ENCODE measurements at regions not wholly inside any gene's neighbourhood (a gene's known extent, or its start where the extent isn't known, plus 50 kb on each side); places are given as distances from the start of the nearest gene placed in this dataset.

- Histone ChIP-seq H3K4me3 (no peak overlapping the region), H4K20me1 (replicated peaks; ENCODE audit: control insufficient read depth, insufficient read depth, low read length) (no peaks in the 10 kb centered on the region), H3K9me3 (replicated peaks; ENCODE audit: control insufficient read depth, insufficient read depth, low read depth, low read length) (no peaks in the 10 kb centered on the region), H3K27me3 (ENCODE audit: control insufficient read depth in 2 of 2, insufficient read depth in 2 of 2, low read length in 2 of 2) (peaks cover 3 to 28% of the 10 kb centered on the region in 2 experiments; a peak in 3 of 5 replicates), H3K9ac (ENCODE audit: insufficient read depth in 1 of 2, low read depth in 2 of 2, low read length in 2 of 2) (no peak overlapping the region), H3K27ac (ENCODE audit: extremely low read depth, low read depth, low read length) (no peak overlapping the region), H3K79me2 (ENCODE audit: control insufficient read depth, insufficient read depth, low read length) (no peaks in the 10 kb centered on the region), H3K4me2 (ENCODE audit: insufficient read depth, low read length) (no peak overlapping the region), H3K4me1 (replicated peaks in 1 of 2; ENCODE audit: control insufficient read depth in 2 of 2, insufficient read depth in 2 of 2, low read length in 2 of 2) (no peaks in the 10 kb centered on the region), H2AFZ (ENCODE audit: low read depth, low read length) (no peak overlapping the region), H3K9me1 (ENCODE audit: control insufficient read depth, insufficient read depth, low read length) (no peaks in the 10 kb centered on the region), H3K36me3 (ENCODE audit: control insufficient read depth, insufficient read depth, low read length) (no peaks in the 10 kb centered on the region)
- WGBS (ENCODE audit: insufficient coverage, low coverage, missing lambda C conversion rate), result 0% methylated on average over 9 of the region's 9 CpGs
- BruUV-seq (replicated peaks), result no TSS peak
- ChIA-PET CTCF (ENCODE audit: low intra/inter-chr PET ratio) (no interaction called here), POLR2A (interaction anchor here (0.6 kb wide), 1 partner anchor 306 kb away, joined by 3 read pairs; no protein-coding TSS in a partner anchor)
- intact Hi-C loops (cut with micrococcal nuclease), result no loop called here
- ATAC-seq, result no peak
- in situ Hi-C loops (cut with MboI), result no loop called here
- DNase-seq (ENCODE audit: extremely low read depth in 1 of 4, low spot score in 3 of 4), result no peak
- no peak for TF ChIP-seq MCM3 (IDR thresholded peaks at IDR 0.05)
- TF ChIP-seq MLLT1 (IDR thresholded peaks at IDR 0.05), result no peak
- no peak for TF ChIP-seq ZSCAN29 (IDR thresholded peaks at IDR 0.05)
- TF ChIP-seq SOX6 (IDR thresholded peaks at IDR 0.05), result no peak
- TF ChIP-seq GATAD2A (IDR thresholded peaks at IDR 0.05), result no peak
- TF ChIP-seq ZNF263 (CRISPR knock-in tag; IDR thresholded peaks at IDR 0.05; ENCODE audit: borderline replicate concordance), result no peak
- no peak for TF ChIP-seq ZZZ3 (IDR thresholded peaks at IDR 0.05)
- TF ChIP-seq ZNF766 (CRISPR knock-in tag; conservative IDR thresholded peaks at IDR 0.05), result no peak
- no peak for TF ChIP-seq PRDM10 (IDR thresholded peaks at IDR 0.05; ENCODE audit: partially characterized antibody)
- TF ChIP-seq SRSF3 (IDR thresholded peaks at IDR 0.05; ENCODE audit: insufficient read depth, low read length), result no peak
- FAIRE-seq, result no peak
Measured at GRCh38 chr20:59429396-59429795, 129.0 kb downstream of the EDN3 start.

Measured in K562 (cell line).